ENCODE measurements at regions not wholly inside any gene's neighbourhood (a gene's known extent, or its start where the extent isn't known, plus 50 kb on each side); places are given as distances from the start of the nearest gene placed in this dataset.

DNA sequence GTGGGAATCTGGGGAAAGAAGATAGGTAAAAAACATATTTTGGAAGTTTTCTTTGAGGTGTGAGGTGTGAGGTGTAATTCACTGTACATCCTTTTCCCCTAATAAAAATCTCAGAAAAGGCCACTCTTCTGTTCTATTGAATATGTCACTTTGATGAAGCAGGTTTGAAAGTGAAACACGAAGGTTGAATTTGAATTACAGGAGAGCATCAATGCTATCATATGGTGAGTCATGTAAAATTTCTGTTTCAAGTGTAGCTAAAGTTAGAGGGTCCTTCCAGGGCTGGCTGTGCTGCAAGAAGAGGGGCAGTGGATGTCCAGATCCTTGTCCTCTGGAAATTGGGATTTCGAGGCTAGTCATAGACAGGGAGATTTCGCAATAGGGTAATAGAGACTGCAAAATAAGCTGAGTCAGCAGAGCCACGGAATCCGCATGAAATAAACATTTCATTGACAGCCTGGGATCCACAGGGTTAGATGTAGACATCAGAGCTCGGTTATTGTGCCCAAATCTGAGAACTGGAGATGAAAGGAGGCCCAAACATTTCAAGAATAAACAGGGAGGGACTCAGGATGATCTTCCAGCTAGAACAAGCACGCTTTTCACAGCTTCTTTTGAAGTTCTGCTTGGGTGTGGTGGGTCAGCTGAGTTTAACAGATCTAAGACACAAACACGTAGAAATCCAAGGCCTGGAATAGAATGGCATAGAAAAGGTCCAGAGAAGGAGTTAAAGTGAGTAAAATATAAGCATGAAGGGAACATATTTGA, 194.4 kb upstream of the CDKN2B start:
- H4K20me1 ChIP-seq (ENCODE audit: control insufficient read depth, insufficient read depth, insufficient read length) = no peaks in the 10 kb centered on the region
- H3K23ac ChIP-seq (ENCODE audit: insufficient read length, low read depth, low read length) = no peak overlapping the region
- Mint-ChIP-seq H3K4me3 (no peak overlapping the region), H3K27ac (no peak overlapping the region), H3K36me3 (ENCODE audit: insufficient read depth in 1 of 3, low read depth in 3 of 3) (peaks cover 0 to 2% (median 0%) of the 10 kb centered on the region in 3 experiments; a peak in 2 of 7 replicates), H3K9me3 (peaks cover 1 to 2% of the 10 kb centered on the region in 2 experiments; a peak in 2 of 5 replicates), H3K4me1 (no peaks in the 10 kb centered on the region), H3K27me3 (ENCODE audit: low read depth) (no peaks in the 10 kb centered on the region; the same call in 1 of the 2 replicates)
- no peaks in the 10 kb centered on the region for H3K27me3 ChIP-seq (ENCODE audit: insufficient read depth, low read length)
- H3T11ph ChIP-seq (ENCODE audit: low read length) = no peak overlapping the region
- H4K91ac ChIP-seq (ENCODE audit: insufficient read length, low read depth, low read length) = no peak overlapping the region
- no peaks in the 10 kb centered on the region for H3K23me2 ChIP-seq (ENCODE audit: insufficient read length, low read depth, low read length, poor library complexity, severe bottlenecking)
- no peak overlapping the region for H3K4ac ChIP-seq (ENCODE audit: low read depth, low read length)
- H3K4me1 ChIP-seq (ENCODE audit: insufficient read depth, low read length) = no peaks in the 10 kb centered on the region
- no peak overlapping the region for H2BK20ac ChIP-seq (ENCODE audit: low read depth, low read length, poor library complexity, severe bottlenecking)
- DNase-seq = no peak
- no peak overlapping the region for H4K5ac ChIP-seq (ENCODE audit: insufficient read length, low read depth, low read length)
- no peak overlapping the region for H2AK5ac ChIP-seq (ENCODE audit: insufficient read length, low read length)
- no peaks in the 10 kb centered on the region for H3K79me1 ChIP-seq (ENCODE audit: insufficient read depth, low read depth, low read length, poor library complexity, severe bottlenecking)
- no peak overlapping the region for H3K56ac ChIP-seq (ENCODE audit: insufficient read length, low read depth, low read length)
- H4K8ac ChIP-seq (replicated peaks; ENCODE audit: insufficient read length, low read depth, low read length) = no peak overlapping the region
- TF ChIP-seq, protein P1, sequence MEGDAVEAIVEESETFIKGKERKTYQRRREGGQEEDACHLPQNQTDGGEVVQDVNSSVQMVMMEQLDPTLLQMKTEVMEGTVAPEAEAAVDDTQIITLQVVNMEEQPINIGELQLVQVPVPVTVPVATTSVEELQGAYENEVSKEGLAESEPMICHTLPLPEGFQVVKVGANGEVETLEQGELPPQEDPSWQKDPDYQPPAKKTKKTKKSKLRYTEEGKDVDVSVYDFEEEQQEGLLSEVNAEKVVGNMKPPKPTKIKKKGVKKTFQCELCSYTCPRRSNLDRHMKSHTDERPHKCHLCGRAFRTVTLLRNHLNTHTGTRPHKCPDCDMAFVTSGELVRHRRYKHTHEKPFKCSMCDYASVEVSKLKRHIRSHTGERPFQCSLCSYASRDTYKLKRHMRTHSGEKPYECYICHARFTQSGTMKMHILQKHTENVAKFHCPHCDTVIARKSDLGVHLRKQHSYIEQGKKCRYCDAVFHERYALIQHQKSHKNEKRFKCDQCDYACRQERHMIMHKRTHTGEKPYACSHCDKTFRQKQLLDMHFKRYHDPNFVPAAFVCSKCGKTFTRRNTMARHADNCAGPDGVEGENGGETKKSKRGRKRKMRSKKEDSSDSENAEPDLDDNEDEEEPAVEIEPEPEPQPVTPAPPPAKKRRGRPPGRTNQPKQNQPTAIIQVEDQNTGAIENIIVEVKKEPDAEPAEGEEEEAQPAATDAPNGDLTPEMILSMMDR (conservative IDR thresholded peaks at IDR 0.05) = no peak
- no peak overlapping the region for H2BK15ac ChIP-seq (ENCODE audit: low read depth, low read length)
- H3K4me2 ChIP-seq (ENCODE audit: insufficient read depth, insufficient read length, low read length) = no peak overlapping the region
- H3K18ac ChIP-seq (ENCODE audit: insufficient read length, low read depth, low read length) = no peak overlapping the region
- H2BK12ac ChIP-seq (ENCODE audit: insufficient read length, low read depth, low read length) = no peak overlapping the region
- H3K79me2 ChIP-seq (ENCODE audit: insufficient read depth, low read length) = no peaks in the 10 kb centered on the region
- H3K27ac ChIP-seq (ENCODE audit: insufficient read length, low read depth, low read length) = no peak overlapping the region
- H2BK120ac ChIP-seq (ENCODE audit: low read depth, low read length, poor library complexity, severe bottlenecking) = no peak overlapping the region
- H3K9ac ChIP-seq (ENCODE audit: extremely low read depth, insufficient read length, low read length) = no peak overlapping the region
- no peak overlapping the region for H3K14ac ChIP-seq (ENCODE audit: insufficient read depth, low read length)
- H2AFZ ChIP-seq (ENCODE audit: low read length) = no peak overlapping the region
- no peak overlapping the region for H2BK5ac ChIP-seq (ENCODE audit: insufficient read length, low read length)
- WGBS (ENCODE audit: extremely low coverage, insufficient read length, low lambda C conversion rate) = no CpG with 5 or more reads among the region's 8 CpGs
- H3K9me3 ChIP-seq (ENCODE audit: control insufficient read depth, low read depth, low read length) = no peaks in the 10 kb centered on the region

Measured in H9 (cell line).